ENCODE measurements at regions not wholly inside any gene's neighbourhood (a gene's known extent, or its start where the extent isn't known, plus 50 kb on each side); places are given as distances from the start of the nearest gene placed in this dataset.

DNA sequence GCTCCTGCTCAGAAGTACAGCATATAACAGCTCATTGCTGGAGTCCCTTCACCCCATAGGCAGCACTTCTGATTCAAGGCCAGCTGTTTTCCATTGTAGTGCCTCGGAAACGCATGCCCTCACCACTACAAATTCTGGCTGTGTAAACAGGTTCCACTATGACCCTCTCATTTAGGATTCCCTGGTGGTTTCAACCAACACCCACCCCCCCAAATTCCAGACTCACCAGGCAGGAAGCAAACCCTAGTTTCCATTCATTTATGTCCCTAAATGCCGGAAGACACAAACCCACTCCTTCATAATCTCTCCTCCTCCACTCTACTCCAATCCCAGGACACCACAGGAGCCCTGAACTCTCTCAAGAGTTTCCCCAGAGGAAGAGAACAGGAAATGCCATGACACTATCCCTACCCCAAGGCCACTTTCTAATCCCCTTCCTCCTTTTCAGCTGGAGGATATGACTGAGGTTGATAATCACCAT lies 75.9 kb upstream of the TMPO start:
- DNase-seq (ENCODE audit: low read depth) = peak; percentile 68
- H3K4me3 ChIP-seq (ENCODE audit: low read depth, low read length) = no peak overlapping the region
- TF ChIP-seq, protein P1, sequence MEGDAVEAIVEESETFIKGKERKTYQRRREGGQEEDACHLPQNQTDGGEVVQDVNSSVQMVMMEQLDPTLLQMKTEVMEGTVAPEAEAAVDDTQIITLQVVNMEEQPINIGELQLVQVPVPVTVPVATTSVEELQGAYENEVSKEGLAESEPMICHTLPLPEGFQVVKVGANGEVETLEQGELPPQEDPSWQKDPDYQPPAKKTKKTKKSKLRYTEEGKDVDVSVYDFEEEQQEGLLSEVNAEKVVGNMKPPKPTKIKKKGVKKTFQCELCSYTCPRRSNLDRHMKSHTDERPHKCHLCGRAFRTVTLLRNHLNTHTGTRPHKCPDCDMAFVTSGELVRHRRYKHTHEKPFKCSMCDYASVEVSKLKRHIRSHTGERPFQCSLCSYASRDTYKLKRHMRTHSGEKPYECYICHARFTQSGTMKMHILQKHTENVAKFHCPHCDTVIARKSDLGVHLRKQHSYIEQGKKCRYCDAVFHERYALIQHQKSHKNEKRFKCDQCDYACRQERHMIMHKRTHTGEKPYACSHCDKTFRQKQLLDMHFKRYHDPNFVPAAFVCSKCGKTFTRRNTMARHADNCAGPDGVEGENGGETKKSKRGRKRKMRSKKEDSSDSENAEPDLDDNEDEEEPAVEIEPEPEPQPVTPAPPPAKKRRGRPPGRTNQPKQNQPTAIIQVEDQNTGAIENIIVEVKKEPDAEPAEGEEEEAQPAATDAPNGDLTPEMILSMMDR (conservative IDR thresholded peaks at IDR 0.05; ENCODE audit: low read depth, low read length) = no peak

DNA sequence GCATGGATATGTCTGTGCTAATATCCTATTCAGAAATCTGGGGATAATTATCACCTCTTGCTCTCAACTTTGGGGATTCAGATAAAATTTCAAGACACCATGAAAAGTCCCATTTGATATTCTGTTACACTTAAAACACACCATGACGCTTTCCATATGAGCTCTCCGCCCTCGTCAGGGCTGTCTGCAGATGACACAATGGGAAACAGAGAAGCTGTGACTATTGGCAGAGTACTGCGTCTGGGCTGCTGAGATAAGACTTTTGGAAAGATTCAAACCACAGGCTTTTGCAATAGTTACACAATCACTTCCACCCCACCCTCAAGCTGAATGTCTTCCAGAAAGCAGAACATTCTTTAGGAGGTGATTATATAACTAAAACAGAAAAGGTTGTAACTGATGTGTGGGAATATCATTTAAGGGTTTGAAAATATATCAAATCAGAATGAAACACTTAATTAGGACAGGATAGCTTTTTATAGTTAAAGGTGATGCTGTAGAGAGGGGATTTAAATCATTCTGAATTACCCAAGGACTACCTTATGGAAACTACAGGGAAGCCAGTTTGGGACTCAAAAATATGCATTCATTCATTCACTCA lies 75.3 kb upstream of the TMPO start:
- TF ChIP-seq, protein P1 (conservative IDR thresholded peaks at IDR 0.05; ENCODE audit: low read depth, low read length) = no peak

DNA sequence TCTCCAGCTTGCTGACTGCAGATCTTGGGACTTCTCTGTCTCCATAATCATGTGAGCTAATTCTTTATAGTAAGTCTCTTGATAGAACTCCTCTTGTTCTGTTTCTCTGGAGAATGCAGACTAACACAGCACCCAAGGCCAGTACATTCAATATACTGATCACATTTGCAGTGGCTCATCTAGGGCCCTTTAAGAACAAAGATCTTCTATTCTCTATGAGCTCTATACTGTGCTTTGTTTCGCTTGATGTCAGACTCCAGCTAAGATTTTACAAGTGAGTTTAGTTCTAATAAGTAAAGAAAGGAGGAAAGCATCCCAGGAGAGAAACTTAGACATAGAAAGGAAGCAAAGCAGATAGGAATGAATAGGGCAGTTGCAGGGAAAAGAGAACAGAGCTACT lies 69.3 kb upstream of the TMPO start:
- DNase-seq (ENCODE audit: low read depth) = no peak
- TF ChIP-seq, protein P1 (conservative IDR thresholded peaks at IDR 0.05; ENCODE audit: low read depth, low read length) = no peak

More for the DNA sequence above, 75.3 kb upstream of the TMPO start:
- no peak overlapping the region for H3K4me3 ChIP-seq (ENCODE audit: low read depth, low read length)
- peak; percentile 99 for DNase-seq (ENCODE audit: low read depth)

DNA sequence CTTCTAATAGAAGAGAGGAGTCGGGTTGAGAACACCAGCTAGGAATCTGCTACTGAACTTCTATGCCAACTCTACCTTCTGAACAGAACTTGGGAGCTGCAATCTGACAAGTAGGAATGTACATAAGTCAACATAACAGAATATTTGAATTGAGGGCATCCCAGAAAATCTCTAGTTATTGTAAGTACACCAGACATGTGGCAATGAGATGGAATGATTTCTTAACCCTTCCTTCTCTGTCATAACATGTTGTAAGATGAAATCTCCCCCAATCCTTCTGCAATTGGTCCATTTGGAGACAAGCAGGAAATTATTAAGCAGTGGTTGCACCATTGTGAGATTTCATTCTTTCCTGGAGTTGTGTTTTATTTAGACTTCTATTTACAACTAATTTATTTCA lies 68.7 kb upstream of the TMPO start:
- peak; percentile 70 for DNase-seq (ENCODE audit: low read depth)
- TF ChIP-seq, protein P1 (conservative IDR thresholded peaks at IDR 0.05; ENCODE audit: low read depth, low read length) = no peak
- no peak overlapping the region for H3K4me3 ChIP-seq (ENCODE audit: low read depth, low read length)

More for the DNA sequence above, 69.3 kb upstream of the TMPO start:
- no peak overlapping the region for H3K4me3 ChIP-seq (ENCODE audit: low read depth, low read length)

DNA sequence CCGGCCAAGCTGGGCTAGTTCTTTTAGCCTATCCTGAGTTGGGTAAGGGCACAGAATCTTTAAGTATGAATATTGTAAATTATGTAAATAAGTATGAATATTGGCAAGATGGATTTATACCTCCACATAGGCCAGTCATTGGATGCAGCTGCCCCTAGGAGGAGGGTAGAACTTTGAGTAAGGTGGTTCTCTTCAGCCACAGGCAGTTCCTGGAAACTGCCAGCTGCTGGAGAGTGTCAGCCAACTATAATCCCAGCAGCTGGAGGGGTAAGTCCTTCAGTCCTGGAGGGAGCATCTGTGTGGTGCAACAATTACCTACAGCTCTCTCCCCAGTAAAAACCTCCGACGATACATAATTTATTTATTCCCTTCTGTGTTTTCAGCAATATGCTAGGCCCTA lies 65.8 kb upstream of the TMPO start:
- TF ChIP-seq, protein P1 (conservative IDR thresholded peaks at IDR 0.05; ENCODE audit: low read depth, low read length) = no peak
- DNase-seq (ENCODE audit: low read depth) = no peak
- H3K4me3 ChIP-seq (ENCODE audit: low read depth, low read length) = no peak overlapping the region

DNA sequence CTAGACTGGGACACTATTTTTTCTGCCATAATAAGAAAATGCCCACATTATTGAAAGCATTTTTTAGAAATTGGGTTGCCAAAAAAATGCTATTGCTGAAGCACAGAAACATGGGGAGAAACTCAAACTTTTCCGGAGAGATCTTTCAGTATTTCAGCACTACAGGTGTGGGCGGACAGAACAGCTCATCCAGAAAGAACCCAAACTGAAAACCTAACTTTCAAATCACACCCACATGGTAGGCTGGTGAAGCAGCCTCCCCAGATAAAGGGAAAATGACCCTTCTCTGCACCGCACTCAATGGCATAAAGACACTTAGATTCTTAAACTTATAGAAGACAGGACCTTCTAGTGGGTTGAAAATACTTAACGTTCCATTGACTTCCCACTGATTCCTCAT lies 62.3 kb upstream of the TMPO start:
- TF ChIP-seq, protein P1 (conservative IDR thresholded peaks at IDR 0.05; ENCODE audit: low read depth, low read length) = no peak
- no peak for DNase-seq (ENCODE audit: low read depth)
- no peak overlapping the region for H3K4me3 ChIP-seq (ENCODE audit: low read depth, low read length)

DNA sequence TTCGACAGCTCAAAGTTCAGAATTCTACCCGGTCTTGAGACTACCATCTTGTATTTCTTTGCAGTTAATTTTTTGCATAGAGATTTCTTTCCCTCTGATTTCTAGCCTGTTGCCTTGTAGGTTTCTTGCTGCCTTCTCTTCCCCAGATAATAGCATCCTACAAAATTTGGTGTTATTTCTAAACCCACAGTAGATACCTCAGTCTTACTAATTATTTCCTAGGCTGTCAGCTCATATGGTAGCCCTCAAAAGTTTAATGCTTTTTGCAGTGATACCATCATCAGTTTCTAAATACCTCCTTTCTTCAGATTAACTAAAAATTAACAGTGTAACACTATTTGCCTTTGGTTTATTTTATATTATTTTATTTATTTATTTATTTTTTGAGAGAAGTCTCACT lies 61.9 kb upstream of the TMPO start:
- TF ChIP-seq, protein P1 (conservative IDR thresholded peaks at IDR 0.05; ENCODE audit: low read depth, low read length) = no peak
- DNase-seq (ENCODE audit: low read depth) = no peak
- no peak overlapping the region for H3K4me3 ChIP-seq (ENCODE audit: low read depth, low read length)
